ENCODE measurements at regions not wholly inside any gene's neighbourhood (a gene's known extent, or its start where the extent isn't known, plus 50 kb on each side); places are given as distances from the start of the nearest gene placed in this dataset.

GRCh38 chr2:134129900-134130537 is 123.9 kb upstream of the MGAT5 start (continued):
- TF ChIP-seq, protein P1, sequence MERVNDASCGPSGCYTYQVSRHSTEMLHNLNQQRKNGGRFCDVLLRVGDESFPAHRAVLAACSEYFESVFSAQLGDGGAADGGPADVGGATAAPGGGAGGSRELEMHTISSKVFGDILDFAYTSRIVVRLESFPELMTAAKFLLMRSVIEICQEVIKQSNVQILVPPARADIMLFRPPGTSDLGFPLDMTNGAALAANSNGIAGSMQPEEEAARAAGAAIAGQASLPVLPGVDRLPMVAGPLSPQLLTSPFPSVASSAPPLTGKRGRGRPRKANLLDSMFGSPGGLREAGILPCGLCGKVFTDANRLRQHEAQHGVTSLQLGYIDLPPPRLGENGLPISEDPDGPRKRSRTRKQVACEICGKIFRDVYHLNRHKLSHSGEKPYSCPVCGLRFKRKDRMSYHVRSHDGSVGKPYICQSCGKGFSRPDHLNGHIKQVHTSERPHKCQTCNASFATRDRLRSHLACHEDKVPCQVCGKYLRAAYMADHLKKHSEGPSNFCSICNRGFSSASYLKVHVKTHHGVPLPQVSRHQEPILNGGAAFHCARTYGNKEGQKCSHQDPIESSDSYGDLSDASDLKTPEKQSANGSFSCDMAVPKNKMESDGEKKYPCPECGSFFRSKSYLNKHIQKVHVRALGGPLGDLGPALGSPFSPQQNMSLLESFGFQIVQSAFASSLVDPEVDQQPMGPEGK (CRISPR knock-in tag; IDR thresholded peaks at IDR 0.05; ENCODE audit: borderline replicate concordance): no peak
- no peak for TF ChIP-seq ISL1 (CRISPR knock-in tag; IDR thresholded peaks at IDR 0.05)

DNA sequence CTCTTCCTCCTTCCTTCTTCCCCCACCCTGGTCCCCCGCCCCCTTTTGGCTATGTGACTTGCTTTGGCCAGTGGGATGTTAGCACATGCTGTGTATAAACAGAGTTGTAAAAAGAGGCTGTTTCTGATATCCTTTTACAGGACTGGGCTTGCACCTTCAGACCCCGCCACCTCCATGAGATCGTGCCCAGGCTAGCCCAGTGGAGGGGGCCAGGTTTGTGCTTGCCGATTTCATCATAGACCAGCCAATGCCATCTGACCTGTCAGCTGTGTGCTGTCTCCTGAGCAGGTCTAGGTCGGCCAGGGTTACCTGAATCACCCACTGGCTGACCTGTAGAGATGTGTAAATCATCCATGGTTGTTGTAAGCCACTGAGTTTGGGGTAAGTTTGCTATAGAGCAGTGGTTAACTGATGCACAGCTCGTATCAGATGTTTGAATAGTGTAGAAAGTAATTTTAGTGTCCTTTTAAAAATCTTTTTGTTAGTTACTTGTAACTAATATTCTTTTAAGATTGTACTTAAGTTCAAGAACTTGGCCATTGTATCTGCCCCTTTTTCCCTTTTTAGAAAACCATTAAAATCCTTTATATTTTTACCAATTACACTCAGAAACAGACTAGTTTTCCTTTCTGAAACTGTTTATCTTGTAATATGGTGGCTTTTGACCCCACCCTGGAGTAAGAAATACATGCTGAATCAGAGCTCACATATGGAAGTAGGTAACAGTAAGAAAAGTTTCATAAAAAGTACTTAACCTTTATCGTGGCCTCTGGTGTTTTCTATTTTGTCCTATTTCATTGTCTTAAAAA is 122.0 kb upstream of the MGAT5 start:
- ATAC-seq: no peak
- TF ChIP-seq TCF4 (CRISPR knock-in tag; IDR thresholded peaks at IDR 0.05; ENCODE audit: borderline replicate concordance): no peak

DNA sequence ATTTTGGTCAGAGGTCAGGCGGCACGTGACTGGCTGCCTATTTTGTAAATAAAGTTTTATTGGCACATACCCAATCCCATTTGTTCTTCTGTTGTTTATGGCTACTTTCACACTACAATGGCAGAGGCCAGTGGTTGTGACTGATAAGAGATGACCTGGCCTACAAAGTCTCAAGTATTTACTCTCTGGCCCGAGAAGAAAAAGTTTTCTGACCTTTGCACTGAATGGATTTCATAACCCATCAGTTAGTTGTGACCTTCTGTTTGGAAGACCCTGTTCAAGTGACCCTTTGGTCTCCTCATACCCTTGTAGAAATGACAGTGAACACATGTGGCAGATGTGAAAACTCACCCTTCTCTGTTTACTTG is 121.4 kb upstream of the MGAT5 start:
- ATAC-seq: no peak
- TF ChIP-seq SNAI2 (CRISPR knock-in tag; IDR thresholded peaks at IDR 0.05): no peak
- TF ChIP-seq PPARA (CRISPR knock-in tag; IDR thresholded peaks at IDR 0.05; ENCODE audit: borderline replicate concordance): no peak
- no peak for TF ChIP-seq BACH2 (CRISPR knock-in tag; IDR thresholded peaks at IDR 0.05; ENCODE audit: borderline replicate concordance)
- TF ChIP-seq ZNF70 (CRISPR knock-in tag; IDR thresholded peaks at IDR 0.05): no peak
- no peak for TF ChIP-seq TCF4 (CRISPR knock-in tag; IDR thresholded peaks at IDR 0.05; ENCODE audit: borderline replicate concordance)

DNA sequence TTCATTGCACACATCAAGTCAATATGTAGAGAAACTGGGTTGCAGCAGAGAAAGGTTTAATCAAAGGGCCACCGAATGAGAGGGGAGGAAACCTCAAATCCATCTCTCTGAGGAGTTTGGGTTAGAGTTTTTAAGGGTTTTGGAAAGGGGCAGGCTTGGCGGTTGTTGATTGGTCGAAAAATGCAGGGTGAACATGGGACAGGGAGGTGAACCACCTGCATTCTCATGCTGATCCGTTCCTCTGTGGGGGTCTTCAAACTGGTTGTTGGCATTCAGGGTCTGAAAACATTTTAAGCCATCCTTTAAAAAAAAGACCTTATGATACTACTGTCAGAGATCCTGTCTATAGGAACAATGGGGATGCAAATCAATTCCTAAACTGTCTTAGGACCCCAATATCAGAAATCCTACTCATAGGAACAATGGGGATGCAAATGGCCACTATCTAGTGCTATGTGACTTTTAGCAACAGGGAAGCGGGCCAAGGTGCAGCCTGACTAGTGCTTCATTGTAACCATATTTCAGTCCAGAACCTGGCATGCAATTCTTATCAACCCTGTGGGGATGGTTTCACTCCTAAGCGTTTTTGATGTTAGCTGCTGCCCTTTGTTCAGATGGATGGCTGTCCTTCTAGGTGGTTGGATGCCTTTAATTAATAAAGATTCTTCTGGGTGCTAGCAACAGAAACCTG is 120.1 kb upstream of the MGAT5 start:
- ATAC-seq: no peak
- TF ChIP-seq ISL1 (CRISPR knock-in tag; IDR thresholded peaks at IDR 0.05) (no peak), ZNF70 (CRISPR knock-in tag; IDR thresholded peaks at IDR 0.05) (no peak), ZFP3 (CRISPR knock-in tag; IDR thresholded peaks at IDR 0.05) (no peak), RARB (CRISPR knock-in tag; IDR thresholded peaks at IDR 0.05) (no peak), POU6F1 (CRISPR knock-in tag; IDR thresholded peaks at IDR 0.05; ENCODE audit: borderline replicate concordance, low read depth) (no peak), CREB5 (CRISPR knock-in tag; IDR thresholded peaks at IDR 0.05; ENCODE audit: low read depth) (no peak)

DNA sequence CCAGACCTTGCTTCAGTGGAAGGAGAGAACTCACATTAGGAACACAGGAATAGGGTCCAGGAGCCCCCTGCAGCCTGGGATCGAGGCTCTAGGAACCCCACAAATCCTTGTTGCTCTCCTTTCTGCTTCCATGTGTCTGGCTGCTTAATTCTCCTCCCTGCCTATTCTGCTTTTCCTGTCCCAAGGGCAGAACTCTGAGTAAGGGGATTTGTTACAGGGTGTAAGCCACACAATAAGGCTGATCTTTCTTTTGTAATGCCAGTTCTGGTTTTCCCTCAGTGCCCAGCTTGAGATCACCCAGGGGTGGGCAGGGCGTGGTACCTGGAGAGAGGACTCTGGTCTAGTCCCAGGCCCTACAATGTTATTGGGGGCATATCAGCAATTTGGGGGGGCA is 119.6 kb upstream of the MGAT5 start:
- ATAC-seq: no peak
- no peak for TF ChIP-seq TSHZ2 (CRISPR knock-in tag; IDR thresholded peaks at IDR 0.05)
- no peak for TF ChIP-seq OSR1 (CRISPR knock-in tag; IDR thresholded peaks at IDR 0.05)
- TF ChIP-seq ZFP3 (CRISPR knock-in tag; IDR thresholded peaks at IDR 0.05): no peak
- TF ChIP-seq ISL1 (CRISPR knock-in tag; IDR thresholded peaks at IDR 0.05): no peak
- TF ChIP-seq ZFP30 (CRISPR knock-in tag; IDR thresholded peaks at IDR 0.05): no peak
- TF ChIP-seq, protein P2, sequence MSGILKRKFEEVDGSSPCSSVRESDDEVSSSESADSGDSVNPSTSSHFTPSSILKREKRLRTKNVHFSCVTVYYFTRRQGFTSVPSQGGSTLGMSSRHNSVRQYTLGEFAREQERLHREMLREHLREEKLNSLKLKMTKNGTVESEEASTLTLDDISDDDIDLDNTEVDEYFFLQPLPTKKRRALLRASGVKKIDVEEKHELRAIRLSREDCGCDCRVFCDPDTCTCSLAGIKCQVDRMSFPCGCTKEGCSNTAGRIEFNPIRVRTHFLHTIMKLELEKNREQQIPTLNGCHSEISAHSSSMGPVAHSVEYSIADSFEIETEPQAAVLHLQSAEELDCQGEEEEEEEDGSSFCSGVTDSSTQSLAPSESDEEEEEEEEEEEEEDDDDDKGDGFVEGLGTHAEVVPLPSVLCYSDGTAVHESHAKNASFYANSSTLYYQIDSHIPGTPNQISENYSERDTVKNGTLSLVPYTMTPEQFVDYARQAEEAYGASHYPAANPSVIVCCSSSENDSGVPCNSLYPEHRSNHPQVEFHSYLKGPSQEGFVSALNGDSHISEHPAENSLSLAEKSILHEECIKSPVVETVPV (CRISPR knock-in tag; IDR thresholded peaks at IDR 0.05): no peak
- no peak for TF ChIP-seq ZNF70 (CRISPR knock-in tag; IDR thresholded peaks at IDR 0.05)
- TF ChIP-seq ZC3H10 (CRISPR knock-in tag; IDR thresholded peaks at IDR 0.05): no peak
- no peak for TF ChIP-seq ZNF565 (CRISPR knock-in tag; conservative IDR thresholded peaks at IDR 0.05; ENCODE audit: low read depth)
- TF ChIP-seq POU6F1 (CRISPR knock-in tag; IDR thresholded peaks at IDR 0.05; ENCODE audit: borderline replicate concordance, low read depth): no peak
- TF ChIP-seq TOX (CRISPR knock-in tag; IDR thresholded peaks at IDR 0.05; ENCODE audit: borderline replicate concordance): no peak
- no peak for TF ChIP-seq CREB5 (CRISPR knock-in tag; IDR thresholded peaks at IDR 0.05; ENCODE audit: low read depth)

Data from SK-N-SH treated with all-trans-retinoic acid at 6 μM for 48 hours (cell line).